Peyer's patch (tissue), 4 donors: ENCODE measurements at regions not wholly inside any gene's neighbourhood (a gene's known extent, or its start where the extent isn't known, plus 50 kb on each side); places are given as distances from the start of the nearest gene placed in this dataset.

ENCODE experiments used
- DNase-seq, 3 donors: peaks; one replicate each; pipeline ENCODE4 v3.0.0-alpha.2; 2017 to 2019
- H3K27ac ChIP-seq, 4 donors: fragments of 200-600 bp; sonication (generic); one replicate each; pipeline ENCODE4 v1.5.1; 2016 to 2019
- H3K27me3 ChIP-seq, 2 donors: fragments of 200-600 bp; sonication (generic); one replicate each; pipeline ENCODE4 v1.5.1; 2019
- H3K36me3 ChIP-seq, 3 donors: fragments of 200-600 bp; sonication (generic); one replicate each; pipeline ENCODE4 v1.5.1; 2016 to 2019
- H3K4me1 ChIP-seq, 4 donors: fragments of 200-600 bp; sonication (generic); one replicate each; pipeline ENCODE4 v1.5.1; 2016 to 2019
- H3K4me3 ChIP-seq, 4 donors: fragments of 200-600 bp; sonication (generic); 1 replicate in 3 of 4; 2 replicates in 1 of 4; pipeline ENCODE4 v1.5.1; 2016 to 2019; ENCODE audit warnings: mild to moderate bottlenecking in 1 of 4
- H3K9me3 ChIP-seq, 4 donors: fragments of 200-600 bp; sonication (generic); one replicate each; pipeline ENCODE4 v1.5.1; 2016 to 2019; ENCODE audit warnings: mild to moderate bottlenecking in 1 of 4
- POLR2A ChIP-seq, 2 donors: fragments of 450-650 bp; IDR thresholded peaks; one replicate each; pipeline ENCODE4 v1.5.1; 2017; ENCODE audit warnings: antibody characterized with exemption in 2 of 2, mild to moderate bottlenecking in 2 of 2, moderate library complexity in 2 of 2
- TF ChIP-seq, protein P1 (sequence below), 6 experiments: fragments of 450-650 bp in 4 of 6; fragments of 200-600 bp in 2 of 6; sonication (generic) in 1 of 6; IDR thresholded peaks; one replicate each; pipeline ENCODE4 v1.5.1; 2017 to 2019; ENCODE audit warnings: antibody characterized with exemption in 6 of 6, mild to moderate bottlenecking in 3 of 6, moderate library complexity in 1 of 6

DNA sequence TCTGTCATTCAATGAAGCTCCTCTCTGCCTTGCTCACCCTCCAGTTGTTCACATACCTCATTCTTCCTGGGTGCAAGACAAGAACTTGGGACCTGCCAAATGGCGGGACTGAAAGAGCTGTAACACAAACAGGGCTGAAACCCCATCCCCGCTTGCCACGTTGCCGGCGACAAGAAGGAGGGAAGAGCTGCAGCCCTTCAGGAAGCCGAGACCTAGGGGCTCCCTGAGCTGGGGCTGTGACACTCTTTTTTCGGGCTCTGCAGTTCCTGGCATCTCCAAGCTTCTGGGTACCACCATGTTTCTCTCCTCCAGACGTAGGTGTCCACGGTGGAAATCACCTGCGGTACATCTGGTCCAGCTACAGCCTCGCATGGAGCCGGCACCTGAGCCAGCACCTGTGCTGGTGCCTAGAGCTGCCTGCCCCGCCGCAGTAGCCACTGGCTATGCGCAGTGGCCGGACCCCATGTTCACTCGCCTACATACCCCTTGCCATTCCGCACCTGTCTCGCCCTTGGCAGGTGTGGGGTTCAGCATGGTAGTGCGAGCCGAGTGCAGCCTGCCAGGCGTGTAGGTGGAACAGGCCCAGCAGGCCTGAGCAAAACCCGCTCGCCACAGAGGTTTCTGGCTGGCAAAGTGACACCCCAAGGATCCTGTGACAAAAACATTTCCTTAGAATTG lies 367.0 kb upstream of the NEGR1 start:
- H3K27ac ChIP-seq, result no peak overlapping the region
- no peaks in the 10 kb centered on the region for H3K36me3 ChIP-seq
- no peaks in the 10 kb centered on the region for H3K9me3 ChIP-seq
- H3K27me3 ChIP-seq, result no peaks in the 10 kb centered on the region
- H3K4me3 ChIP-seq, result no peak overlapping the region
- no peaks in the 10 kb centered on the region for H3K4me1 ChIP-seq
- no peak for TF ChIP-seq POLR2A (IDR thresholded peaks at IDR 0.05)
- TF ChIP-seq, protein P1, sequence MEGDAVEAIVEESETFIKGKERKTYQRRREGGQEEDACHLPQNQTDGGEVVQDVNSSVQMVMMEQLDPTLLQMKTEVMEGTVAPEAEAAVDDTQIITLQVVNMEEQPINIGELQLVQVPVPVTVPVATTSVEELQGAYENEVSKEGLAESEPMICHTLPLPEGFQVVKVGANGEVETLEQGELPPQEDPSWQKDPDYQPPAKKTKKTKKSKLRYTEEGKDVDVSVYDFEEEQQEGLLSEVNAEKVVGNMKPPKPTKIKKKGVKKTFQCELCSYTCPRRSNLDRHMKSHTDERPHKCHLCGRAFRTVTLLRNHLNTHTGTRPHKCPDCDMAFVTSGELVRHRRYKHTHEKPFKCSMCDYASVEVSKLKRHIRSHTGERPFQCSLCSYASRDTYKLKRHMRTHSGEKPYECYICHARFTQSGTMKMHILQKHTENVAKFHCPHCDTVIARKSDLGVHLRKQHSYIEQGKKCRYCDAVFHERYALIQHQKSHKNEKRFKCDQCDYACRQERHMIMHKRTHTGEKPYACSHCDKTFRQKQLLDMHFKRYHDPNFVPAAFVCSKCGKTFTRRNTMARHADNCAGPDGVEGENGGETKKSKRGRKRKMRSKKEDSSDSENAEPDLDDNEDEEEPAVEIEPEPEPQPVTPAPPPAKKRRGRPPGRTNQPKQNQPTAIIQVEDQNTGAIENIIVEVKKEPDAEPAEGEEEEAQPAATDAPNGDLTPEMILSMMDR (IDR thresholded peaks at IDR 0.05), result no peak
- DNase-seq, result no peak

DNA sequence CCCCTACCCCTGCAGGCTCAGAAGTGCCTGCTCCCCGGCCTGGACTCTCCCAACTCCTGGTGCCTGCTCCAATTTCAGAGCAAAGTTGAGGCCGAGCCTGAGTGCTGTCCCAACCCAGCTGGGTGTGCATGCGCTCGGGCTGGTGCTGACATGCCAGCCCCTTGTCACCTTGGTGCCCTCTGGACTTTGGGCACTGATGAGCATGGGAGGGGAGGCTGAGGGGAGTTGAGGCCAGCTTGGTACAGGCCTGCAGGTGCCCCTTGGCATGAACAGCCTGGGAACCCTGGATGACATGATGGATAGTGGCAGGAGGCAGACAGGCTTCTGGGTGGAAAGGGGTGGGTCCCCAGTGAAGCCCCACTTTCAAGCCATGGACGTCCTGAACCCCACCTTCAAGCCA lies 366.1 kb upstream of the NEGR1 start:
- Histone ChIP-seq H3K36me3 (no peaks in the 10 kb centered on the region), H3K27me3 (no peaks in the 10 kb centered on the region), H3K9me3 (no peaks in the 10 kb centered on the region), H3K4me1 (no peaks in the 10 kb centered on the region), H3K27ac (no peak overlapping the region), H3K4me3 (no peak overlapping the region)
- no peak for TF ChIP-seq POLR2A (IDR thresholded peaks at IDR 0.05)
- TF ChIP-seq, protein P1 (IDR thresholded peaks at IDR 0.05), result no peak
- no peak for DNase-seq

DNA sequence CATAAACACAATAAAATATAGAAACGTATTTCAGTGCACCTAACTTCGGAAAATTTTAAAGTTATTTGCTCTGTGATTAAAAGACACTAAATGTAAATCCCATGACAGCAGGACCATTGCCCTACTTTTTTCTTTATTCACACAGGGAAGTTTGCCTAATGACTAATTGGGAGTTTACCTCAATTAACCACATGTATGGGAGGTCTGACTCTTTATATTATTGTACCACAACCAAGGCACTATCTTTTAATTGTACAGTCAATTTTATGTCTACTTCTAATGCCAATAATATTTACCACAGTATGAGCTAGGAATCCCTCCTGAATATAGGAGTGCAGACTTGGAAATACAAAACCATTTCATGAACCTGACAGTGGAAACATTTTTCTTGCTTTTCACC lies 360.8 kb upstream of the NEGR1 start:
- H3K4me1 ChIP-seq, result no peaks in the 10 kb centered on the region
- no peak overlapping the region for H3K4me3 ChIP-seq
- H3K27ac ChIP-seq, result no peak overlapping the region
- no peak for DNase-seq
- no peak for TF ChIP-seq POLR2A (IDR thresholded peaks at IDR 0.05)
- TF ChIP-seq, protein P1 (IDR thresholded peaks at IDR 0.05), result no peak
- no peaks in the 10 kb centered on the region for H3K27me3 ChIP-seq
- no peaks in the 10 kb centered on the region for H3K36me3 ChIP-seq
- H3K9me3 ChIP-seq, result no peaks in the 10 kb centered on the region

DNA sequence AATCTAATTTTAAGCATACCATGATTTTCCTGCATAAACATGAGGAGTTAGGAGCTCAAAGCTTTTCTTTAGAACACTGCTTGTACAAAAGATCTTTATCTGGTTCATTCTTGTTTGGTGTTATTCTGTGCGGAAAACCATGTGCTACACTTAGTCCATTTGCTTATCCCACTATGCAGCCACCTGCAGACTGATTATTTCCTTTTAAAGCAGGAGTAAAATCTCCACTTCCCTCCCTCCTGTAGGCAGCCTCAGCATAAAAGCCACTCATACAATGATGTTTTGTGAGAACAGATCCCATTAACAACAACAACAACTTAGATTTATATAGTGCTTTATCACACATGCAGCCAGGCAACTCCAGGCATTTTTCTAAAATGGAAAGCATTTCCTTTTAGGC lies 355.3 kb upstream of the NEGR1 start:
- Histone ChIP-seq H3K9me3 (no peaks in the 10 kb centered on the region), H3K36me3 (no peaks in the 10 kb centered on the region), H3K27me3 (no peaks in the 10 kb centered on the region), H3K27ac (no peak overlapping the region), H3K4me3 (no peak overlapping the region), H3K4me1 (no peaks in the 10 kb centered on the region)
- DNase-seq, result no peak
- TF ChIP-seq, protein P1 (IDR thresholded peaks at IDR 0.05), result no peak
- TF ChIP-seq POLR2A (IDR thresholded peaks at IDR 0.05), result no peak

DNA sequence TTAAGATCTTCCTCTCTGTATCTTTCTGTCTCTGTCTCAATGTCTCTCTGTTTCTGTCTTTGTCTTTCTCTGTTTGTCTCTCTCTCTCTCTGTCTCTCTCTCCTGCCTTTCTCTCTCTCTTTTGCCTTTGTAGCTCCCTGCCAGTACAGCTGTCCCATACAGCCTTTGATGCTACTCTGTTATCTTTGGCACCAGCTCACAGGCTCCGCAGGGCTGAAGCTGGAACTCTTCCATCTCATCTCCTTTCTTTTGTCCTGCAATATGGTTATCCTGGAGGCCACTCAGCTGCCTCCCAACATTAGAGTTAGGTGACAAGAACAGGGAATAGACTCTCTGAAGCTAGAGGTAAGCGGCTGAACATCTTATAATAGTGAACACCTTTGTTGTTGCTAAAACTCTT lies 354.3 kb upstream of the NEGR1 start:
- H3K4me1 ChIP-seq, result no peaks in the 10 kb centered on the region
- H3K36me3 ChIP-seq, result no peaks in the 10 kb centered on the region
- H3K27ac ChIP-seq, result no peak overlapping the region
- TF ChIP-seq, protein P1 (IDR thresholded peaks at IDR 0.05), result no peak
- no peak for TF ChIP-seq POLR2A (IDR thresholded peaks at IDR 0.05)
- DNase-seq, result no peak
- H3K27me3 ChIP-seq, result no peaks in the 10 kb centered on the region
- no peak overlapping the region for H3K4me3 ChIP-seq
- no peaks in the 10 kb centered on the region for H3K9me3 ChIP-seq

DNA sequence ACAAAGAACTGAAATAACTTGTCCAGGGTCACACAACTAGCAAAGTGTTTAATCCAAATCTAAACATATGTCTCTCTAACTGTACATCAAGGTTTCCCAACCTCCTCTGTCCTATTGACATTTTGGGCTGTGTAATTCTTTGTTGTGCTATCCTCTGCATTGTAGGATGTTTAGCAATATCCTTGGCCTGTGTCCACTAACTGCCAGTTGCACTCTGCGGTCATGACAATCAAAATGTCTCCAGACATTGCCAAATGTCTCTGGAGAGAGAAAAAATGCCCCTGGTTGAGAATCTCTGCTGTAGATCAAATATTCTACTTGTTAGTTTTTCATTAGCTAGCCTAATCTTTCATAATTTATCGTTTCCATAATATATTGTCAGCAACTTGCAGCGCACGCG lies 353.4 kb upstream of the NEGR1 start:
- Histone ChIP-seq H3K9me3 (no peaks in the 10 kb centered on the region), H3K27ac (no peak overlapping the region), H3K4me1 (no peaks in the 10 kb centered on the region), H3K27me3 (no peaks in the 10 kb centered on the region), H3K4me3 (no peak overlapping the region), H3K36me3 (no peaks in the 10 kb centered on the region)
- TF ChIP-seq POLR2A (IDR thresholded peaks at IDR 0.05), result no peak
- TF ChIP-seq, protein P1 (IDR thresholded peaks at IDR 0.05), result no peak
- no peak for DNase-seq
